WTC11 (cell line): ENCODE measurements at regions not wholly inside any gene's neighbourhood (a gene's known extent, or its start where the extent isn't known, plus 50 kb on each side); places are given as distances from the start of the nearest gene placed in this dataset.

ENCODE experiments used
- ATAC-seq: fragments of 200-7000 bp; cut with Tn5 transposase; 2 replicates; pipeline ENCODE4 v1.10.0; 2021; ENCODE audit warnings: mild to moderate bottlenecking, moderate library complexity
- CTCF ChIA-PET: fragments of 300-600 bp; sonication (Branson Sonifier 250); formaldehyde crosslinking; loops from one replicate; lab custom pipeline; 2021; ENCODE audit warnings: antibody characterized with exemption; lab: Charles Lee
- POLR2A ChIA-PET: fragments of 350-600 bp; sonication (Branson Sonifier 250); formaldehyde crosslinking; loops from one replicate; lab custom pipeline; 2021; ENCODE audit warnings: antibody characterized with exemption; lab: Charles Lee
- DNase-seq: peaks from one replicate; pipeline ENCODE4 v3.0.0; 2021; ENCODE audit warnings: low spot score
- H3K27ac Mint-ChIP-seq: 2 replicates; pipeline ENCODE4 v1.8.0; 2021; ENCODE audit warnings: mixed read lengths
- H3K27me3 Mint-ChIP-seq: 2 replicates; pipeline ENCODE4 v1.8.0; 2021; ENCODE audit warnings: low read depth, mild to moderate bottlenecking, moderate library complexity, mixed read lengths
- H3K36me3 Mint-ChIP-seq: 2 replicates; pipeline ENCODE4 v1.8.0; 2021; ENCODE audit warnings: mixed read lengths
- H3K4me1 Mint-ChIP-seq: 2 replicates; pipeline ENCODE4 v1.8.0; 2022; ENCODE audit warnings: mixed read lengths
- H3K4me3 Mint-ChIP-seq: 2 replicates; pipeline ENCODE4 v1.8.0; 2021; ENCODE audit warnings: mild to moderate bottlenecking, moderate library complexity, mixed read lengths
- H3K9me3 Mint-ChIP-seq: 2 replicates; pipeline ENCODE4 v1.8.0; 2021; ENCODE audit warnings: mixed read lengths
- CREM ChIP-seq: sonication (generic); formaldehyde crosslinking; IDR thresholded peaks from 2 replicates; pipeline ENCODE4 v1.8.1; 2022; ENCODE audit warnings: mild to moderate bottlenecking, missing genetic modification reagents, moderate library complexity
- NFATC4 ChIP-seq: fragments of 250-450 bp; sonication (Bioruptor Pico); IDR thresholded peaks from 2 replicates; pipeline ENCODE4 v1.9.0; 2021; ENCODE audit warnings: mild to moderate bottlenecking
- NR1H2 ChIP-seq: sonication (generic); formaldehyde crosslinking; IDR thresholded peaks from 2 replicates; pipeline ENCODE4 v1.9.0; 2021; ENCODE audit warnings: mild to moderate bottlenecking, moderate library complexity, missing genetic modification reagents
- NR2C2 ChIP-seq: sonication (generic); formaldehyde crosslinking; IDR thresholded peaks from 2 replicates; pipeline ENCODE4 v1.8.0; 2022; ENCODE audit warnings: mild to moderate bottlenecking, missing genetic modification reagents
- RORB ChIP-seq: fragments of 250-450 bp; sonication (Bioruptor Pico); IDR thresholded peaks from 2 replicates; pipeline ENCODE4 v1.9.0; 2021; ENCODE audit warnings: mild to moderate bottlenecking
- SMAD4 ChIP-seq: sonication (generic); formaldehyde crosslinking; IDR thresholded peaks from 2 replicates; pipeline ENCODE4 v1.8.0; 2022; ENCODE audit warnings: mild to moderate bottlenecking, missing genetic modification reagents
- TEAD1 ChIP-seq: sonication (generic); formaldehyde crosslinking; IDR thresholded peaks from 2 replicates; pipeline ENCODE4 v1.8.0; 2022; ENCODE audit warnings: mild to moderate bottlenecking, missing genetic modification reagents
- ZNF317 ChIP-seq: sonication (generic); formaldehyde crosslinking; IDR thresholded peaks from 2 replicates; pipeline ENCODE4 v1.8.1; 2023; ENCODE audit warnings: low read depth, mild to moderate bottlenecking, moderate library complexity, missing genetic modification reagents, borderline replicate concordance
- ZNF396 ChIP-seq: fragments of 250-450 bp; sonication (Bioruptor Pico); IDR thresholded peaks from 2 replicates; pipeline ENCODE4 v1.8.0; 2021; ENCODE audit warnings: mild to moderate bottlenecking, moderate library complexity, borderline replicate concordance
- TF ChIP-seq, protein P1 (sequence below): sonication (generic); formaldehyde crosslinking; IDR thresholded peaks from 2 replicates; pipeline ENCODE4 v1.8.0; 2023; ENCODE audit warnings: missing genetic modification reagents
- TF ChIP-seq, protein P2 (sequence below): sonication (generic); formaldehyde crosslinking; IDR thresholded peaks from 2 replicates; pipeline ENCODE4 v1.8.1; 2022; ENCODE audit warnings: low read depth, mild to moderate bottlenecking, moderate library complexity, missing genetic modification reagents, borderline replicate concordance
- TF ChIP-seq, protein P3 (sequence below): fragments of 250-450 bp; sonication (Bioruptor Pico); IDR thresholded peaks from 2 replicates; pipeline ENCODE4 v1.9.0; 2021; ENCODE audit warnings: mild to moderate bottlenecking
- TF ChIP-seq, protein P4 (sequence below): sonication (generic); formaldehyde crosslinking; IDR thresholded peaks from 2 replicates; pipeline ENCODE4 v1.8.1; 2023; ENCODE audit warnings: mild to moderate bottlenecking, missing genetic modification reagents, moderate library complexity
- TF ChIP-seq, protein P5 (sequence below): fragments of 250-450 bp; sonication (Bioruptor Pico); conservative IDR thresholded peaks from 2 replicates; pipeline ENCODE4 v1.9.0; 2021; ENCODE audit warnings: mild to moderate bottlenecking
- TF ChIP-seq, protein P6 (sequence below): fragments of 250-450 bp; sonication (Bioruptor Pico); IDR thresholded peaks from 2 replicates; pipeline ENCODE4 v1.9.0; 2021; ENCODE audit warnings: moderate library complexity, mild to moderate bottlenecking, inconsistent platforms, borderline replicate concordance
- TF ChIP-seq, protein P7 (sequence below): sonication (generic); formaldehyde crosslinking; conservative IDR thresholded peaks from 2 replicates; pipeline ENCODE4 v1.8.1; 2023; ENCODE audit warnings: mild to moderate bottlenecking, low read depth, missing genetic modification reagents, moderate library complexity

DNA sequence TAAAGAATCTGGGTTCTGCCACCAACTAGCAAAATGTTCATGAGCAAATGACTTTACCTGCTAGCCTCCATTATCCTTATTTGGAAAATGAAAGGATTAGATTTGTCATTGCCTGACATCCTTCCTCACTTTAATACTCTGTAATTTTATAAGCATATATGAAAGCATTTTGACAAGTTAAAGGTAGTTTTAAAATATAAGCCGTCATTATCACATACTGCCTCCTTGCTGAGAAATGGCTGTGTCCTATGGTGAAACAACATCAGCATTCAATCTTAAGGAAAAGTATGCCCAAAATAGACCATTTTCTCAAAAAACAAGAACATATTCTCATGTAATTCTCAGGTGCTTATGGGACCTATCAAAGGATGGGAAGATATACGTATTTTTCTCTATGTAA, 461.2 kb downstream of the SUCLG1 start (continued):
- no peak for TF ChIP-seq ZNF396 (CRISPR knock-in tag)
- TF ChIP-seq, protein P1, sequence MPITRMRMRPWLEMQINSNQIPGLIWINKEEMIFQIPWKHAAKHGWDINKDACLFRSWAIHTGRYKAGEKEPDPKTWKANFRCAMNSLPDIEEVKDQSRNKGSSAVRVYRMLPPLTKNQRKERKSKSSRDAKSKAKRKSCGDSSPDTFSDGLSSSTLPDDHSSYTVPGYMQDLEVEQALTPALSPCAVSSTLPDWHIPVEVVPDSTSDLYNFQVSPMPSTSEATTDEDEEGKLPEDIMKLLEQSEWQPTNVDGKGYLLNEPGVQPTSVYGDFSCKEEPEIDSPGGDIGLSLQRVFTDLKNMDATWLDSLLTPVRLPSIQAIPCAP (CRISPR knock-in tag): no peak
- TF ChIP-seq, protein P2, sequence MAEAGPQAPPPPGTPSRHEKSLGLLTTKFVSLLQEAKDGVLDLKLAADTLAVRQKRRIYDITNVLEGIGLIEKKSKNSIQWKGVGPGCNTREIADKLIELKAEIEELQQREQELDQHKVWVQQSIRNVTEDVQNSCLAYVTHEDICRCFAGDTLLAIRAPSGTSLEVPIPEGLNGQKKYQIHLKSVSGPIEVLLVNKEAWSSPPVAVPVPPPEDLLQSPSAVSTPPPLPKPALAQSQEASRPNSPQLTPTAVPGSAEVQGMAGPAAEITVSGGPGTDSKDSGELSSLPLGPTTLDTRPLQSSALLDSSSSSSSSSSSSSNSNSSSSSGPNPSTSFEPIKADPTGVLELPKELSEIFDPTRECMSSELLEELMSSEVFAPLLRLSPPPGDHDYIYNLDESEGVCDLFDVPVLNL: no peak
- no peak for TF ChIP-seq NFATC4 (CRISPR knock-in tag)

DNA sequence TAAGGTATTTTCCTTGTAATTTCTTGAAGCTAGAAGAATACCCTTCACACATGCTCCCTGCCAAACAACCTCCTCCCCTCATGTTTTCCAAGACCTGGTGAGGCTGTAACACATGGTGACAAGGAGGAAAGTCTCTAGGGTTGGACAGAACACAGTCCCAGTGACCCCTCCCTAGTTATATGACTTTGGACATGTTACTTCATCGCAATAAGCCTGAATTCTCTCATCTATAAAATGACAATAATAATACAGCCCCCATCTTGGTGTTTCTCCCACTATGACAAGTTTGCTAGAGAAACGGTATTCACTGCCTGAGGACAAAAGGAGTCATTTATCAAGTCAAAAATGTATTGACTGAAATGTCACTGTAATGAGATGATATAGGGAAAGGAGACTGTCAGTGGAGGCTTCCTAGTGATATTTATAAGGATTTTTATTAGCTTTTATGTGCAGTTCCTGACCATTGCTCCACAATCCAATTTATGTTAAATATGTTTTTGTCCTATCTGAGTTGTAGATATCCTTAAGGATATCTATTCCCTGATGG, 464.4 kb downstream of the SUCLG1 start:
- CTCF ChIA-PET: no interaction called here
- H3K27ac Mint-ChIP-seq: no peak overlapping the region
- H3K4me1 Mint-ChIP-seq: peaks cover 12% of the 10 kb centered on the region
- H3K9me3 Mint-ChIP-seq: peaks cover 7% of the 10 kb centered on the region
- H3K4me3 Mint-ChIP-seq: no peak overlapping the region
- POLR2A ChIA-PET: no interaction called here
- H3K36me3 Mint-ChIP-seq: peaks cover 2% of the 10 kb centered on the region
- TF ChIP-seq, protein P3, sequence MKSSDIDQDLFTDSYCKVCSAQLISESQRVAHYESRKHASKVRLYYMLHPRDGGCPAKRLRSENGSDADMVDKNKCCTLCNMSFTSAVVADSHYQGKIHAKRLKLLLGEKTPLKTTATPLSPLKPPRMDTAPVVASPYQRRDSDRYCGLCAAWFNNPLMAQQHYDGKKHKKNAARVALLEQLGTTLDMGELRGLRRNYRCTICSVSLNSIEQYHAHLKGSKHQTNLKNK (CRISPR knock-in tag): no peak
- TF ChIP-seq, all 79 proteins: peak for 0
- ATAC-seq (no peak), DNase-seq (no peak)
- no peaks in the 10 kb centered on the region for H3K27me3 Mint-ChIP-seq

DNA sequence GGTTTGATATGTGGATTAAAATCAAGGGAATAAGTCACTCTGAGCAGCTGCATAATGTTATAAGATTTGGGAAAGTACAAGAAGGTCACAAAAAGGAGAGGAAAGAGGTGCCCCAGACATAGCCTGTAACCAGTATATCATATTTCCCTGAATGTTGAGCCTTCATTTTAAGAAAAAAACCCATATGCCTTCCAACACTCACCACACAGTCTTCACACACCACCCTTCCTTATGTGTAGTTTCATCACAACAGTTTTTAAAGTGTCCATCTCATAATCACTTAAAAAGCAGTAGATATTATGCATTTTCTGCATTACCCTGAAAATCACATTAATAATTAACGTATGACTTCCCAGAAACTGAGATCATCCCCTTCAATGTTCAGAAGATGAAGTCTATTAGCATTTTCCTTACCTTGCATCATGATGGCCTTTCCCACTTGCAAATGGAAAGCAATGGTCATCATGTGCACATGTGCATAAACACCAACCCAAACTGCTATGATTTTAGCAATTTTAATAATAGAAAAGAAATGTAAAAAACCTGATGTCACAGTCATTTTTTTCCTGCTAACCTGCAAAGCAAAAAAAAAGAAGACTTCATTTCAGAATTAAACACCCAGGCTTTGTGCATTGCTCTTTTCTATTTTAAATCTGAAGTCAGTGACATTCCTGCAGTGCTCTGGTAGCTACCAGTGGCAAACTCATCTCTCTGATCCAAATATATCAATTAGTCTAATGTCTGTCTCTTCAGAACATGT, 465.0 kb downstream of the SUCLG1 start:
- no peak for ATAC-seq
- DNase-seq: no peak
- TF ChIP-seq, protein P2: no peak
- no peak for TF ChIP-seq ZNF317 (CRISPR knock-in tag)
- TF ChIP-seq, protein P4, sequence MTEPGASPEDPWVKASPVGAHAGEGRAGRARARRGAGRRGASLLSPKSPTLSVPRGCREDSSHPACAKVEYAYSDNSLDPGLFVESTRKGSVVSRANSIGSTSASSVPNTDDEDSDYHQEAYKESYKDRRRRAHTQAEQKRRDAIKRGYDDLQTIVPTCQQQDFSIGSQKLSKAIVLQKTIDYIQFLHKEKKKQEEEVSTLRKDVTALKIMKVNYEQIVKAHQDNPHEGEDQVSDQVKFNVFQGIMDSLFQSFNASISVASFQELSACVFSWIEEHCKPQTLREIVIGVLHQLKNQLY: no peak
- Mint-ChIP-seq H3K4me3 (no peak overlapping the region), H3K4me1 (peaks cover 12% of the 10 kb centered on the region), H3K27me3 (no peaks in the 10 kb centered on the region), H3K36me3 (peaks cover 7% of the 10 kb centered on the region), H3K27ac (no peak overlapping the region), H3K9me3 (peaks cover 12% of the 10 kb centered on the region)
- POLR2A ChIA-PET: no interaction called here
- CTCF ChIA-PET: no interaction called here

DNA sequence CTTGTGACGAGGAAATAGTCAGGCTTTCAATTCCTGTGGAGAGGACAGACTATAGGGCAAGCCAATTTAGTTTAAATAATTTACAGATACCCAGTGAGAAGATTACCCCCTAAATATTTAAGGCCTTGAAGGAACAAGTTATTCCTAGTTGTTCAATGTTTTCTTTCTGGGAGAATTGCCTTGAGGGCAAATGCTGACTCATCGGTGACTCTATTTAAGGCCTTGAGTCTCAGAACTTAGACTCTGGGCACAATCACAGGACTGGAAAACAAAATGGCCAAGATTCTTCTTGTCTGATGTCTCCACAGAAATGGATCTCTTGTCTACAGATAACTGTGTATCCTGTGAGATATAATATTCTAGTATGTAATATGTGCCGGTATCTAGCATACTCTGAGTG, 467.1 kb downstream of the SUCLG1 start:
- POLR2A ChIA-PET: no interaction called here

More for the DNA sequence above, 467.1 kb downstream of the SUCLG1 start:
- Mint-ChIP-seq H3K27ac (no peak overlapping the region), H3K4me1 (peaks cover 12% of the 10 kb centered on the region), H3K36me3 (peaks cover 7% of the 10 kb centered on the region), H3K27me3 (no peaks in the 10 kb centered on the region)
- ATAC-seq: no peak
- CTCF ChIA-PET: no interaction called here
- DNase-seq: no peak
- TF ChIP-seq NR1H2 (CRISPR knock-in tag): no peak
- no peak for TF ChIP-seq NR2C2 (CRISPR knock-in tag)
- TF ChIP-seq, protein P5, sequence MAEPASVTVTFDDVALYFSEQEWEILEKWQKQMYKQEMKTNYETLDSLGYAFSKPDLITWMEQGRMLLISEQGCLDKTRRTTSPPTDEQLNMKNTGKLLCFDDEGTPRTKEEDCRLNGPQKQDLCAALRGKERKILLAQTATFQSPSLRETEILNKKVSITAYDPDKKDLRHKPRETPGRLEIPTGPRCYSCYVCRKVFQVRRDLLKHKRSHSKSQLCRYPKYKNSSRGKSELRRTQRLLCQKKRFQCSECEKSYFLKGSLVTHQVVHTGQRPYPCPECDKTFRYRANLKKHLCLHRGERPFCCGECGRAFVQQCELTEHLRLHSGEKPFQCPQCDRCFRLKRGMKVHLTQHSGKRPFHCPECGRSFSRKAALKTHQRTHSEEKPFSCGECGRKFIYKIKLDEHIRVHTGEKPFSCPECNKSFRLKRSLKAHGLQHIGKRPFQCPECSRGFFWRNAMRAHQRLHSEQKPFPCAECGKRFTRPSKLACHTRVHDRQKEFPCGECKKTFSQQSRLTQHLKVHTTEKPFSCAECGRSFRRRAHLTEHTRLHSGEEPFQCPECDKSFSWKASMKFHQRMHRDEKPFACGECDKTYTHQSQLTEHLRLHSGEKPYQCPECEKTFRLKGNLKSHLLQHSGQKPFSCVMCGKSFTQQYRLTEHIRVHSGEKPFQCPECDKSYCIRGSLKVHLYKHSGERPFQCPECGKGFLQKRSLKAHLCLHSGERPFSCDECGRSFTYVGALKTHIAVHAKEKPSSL (CRISPR knock-in tag): no peak
- TF ChIP-seq, protein P6, sequence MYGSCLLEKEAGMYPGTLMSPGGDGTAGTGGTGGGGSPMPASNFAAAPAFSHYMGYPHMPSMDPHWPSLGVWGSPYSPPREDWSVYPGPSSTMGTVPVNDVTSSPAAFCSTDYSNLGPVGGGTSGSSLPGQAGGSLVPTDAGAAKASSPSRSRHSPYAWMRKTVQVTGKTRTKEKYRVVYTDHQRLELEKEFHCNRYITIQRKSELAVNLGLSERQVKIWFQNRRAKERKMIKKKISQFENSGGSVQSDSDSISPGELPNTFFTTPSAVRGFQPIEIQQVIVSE (CRISPR knock-in tag): no peak
- no peak for TF ChIP-seq ZNF317 (CRISPR knock-in tag)
- TF ChIP-seq, protein P3 (CRISPR knock-in tag): no peak
- no peak for TF ChIP-seq TEAD1 (CRISPR knock-in tag)
- TF ChIP-seq RORB (CRISPR knock-in tag): no peak
- no peak for TF ChIP-seq SMAD4
- TF ChIP-seq, protein P7, sequence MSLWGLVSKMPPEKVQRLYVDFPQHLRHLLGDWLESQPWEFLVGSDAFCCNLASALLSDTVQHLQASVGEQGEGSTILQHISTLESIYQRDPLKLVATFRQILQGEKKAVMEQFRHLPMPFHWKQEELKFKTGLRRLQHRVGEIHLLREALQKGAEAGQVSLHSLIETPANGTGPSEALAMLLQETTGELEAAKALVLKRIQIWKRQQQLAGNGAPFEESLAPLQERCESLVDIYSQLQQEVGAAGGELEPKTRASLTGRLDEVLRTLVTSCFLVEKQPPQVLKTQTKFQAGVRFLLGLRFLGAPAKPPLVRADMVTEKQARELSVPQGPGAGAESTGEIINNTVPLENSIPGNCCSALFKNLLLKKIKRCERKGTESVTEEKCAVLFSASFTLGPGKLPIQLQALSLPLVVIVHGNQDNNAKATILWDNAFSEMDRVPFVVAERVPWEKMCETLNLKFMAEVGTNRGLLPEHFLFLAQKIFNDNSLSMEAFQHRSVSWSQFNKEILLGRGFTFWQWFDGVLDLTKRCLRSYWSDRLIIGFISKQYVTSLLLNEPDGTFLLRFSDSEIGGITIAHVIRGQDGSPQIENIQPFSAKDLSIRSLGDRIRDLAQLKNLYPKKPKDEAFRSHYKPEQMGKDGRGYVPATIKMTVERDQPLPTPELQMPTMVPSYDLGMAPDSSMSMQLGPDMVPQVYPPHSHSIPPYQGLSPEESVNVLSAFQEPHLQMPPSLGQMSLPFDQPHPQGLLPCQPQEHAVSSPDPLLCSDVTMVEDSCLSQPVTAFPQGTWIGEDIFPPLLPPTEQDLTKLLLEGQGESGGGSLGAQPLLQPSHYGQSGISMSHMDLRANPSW (CRISPR knock-in tag): no peak
- TF ChIP-seq CREM (CRISPR knock-in tag): no peak
- TF ChIP-seq, protein P4: no peak
- TF ChIP-seq, all 79 proteins: peak for 0
- H3K9me3 Mint-ChIP-seq: peaks cover 18% of the 10 kb centered on the region
- no peak overlapping the region for H3K4me3 Mint-ChIP-seq
